AG04450 (cell line): ENCODE measurements at regions not wholly inside any gene's neighbourhood (a gene's known extent, or its start where the extent isn't known, plus 50 kb on each side); places are given as distances from the start of the nearest gene placed in this dataset.
"Not testable (repeated sequence)": the region's sequence is repeated elsewhere in the genome, so short reads cannot be mapped to it uniquely, and the experiment has no call there.

Experiments used
- CTCF ChIA-PET: fragments of 300-600, 350-600 bp; formaldehyde crosslinking; extraction: SDS; loops from one replicate; lab custom pipeline; 2022; ENCODE audit warnings: antibody characterized with exemption, inconsistent platforms; lab: Charles Lee
- POLR2A ChIA-PET: fragments of 350-600 bp; formaldehyde crosslinking; extraction: SDS; loops from one replicate; lab custom pipeline; 2021; ENCODE audit warnings: antibody characterized with exemption, inconsistent platforms; lab: Yijun Ruan, JAX
- DNase-seq: peaks from one replicate; pipeline ENCODE4 v3.0.0-alpha.2; 2011; ENCODE audit warnings: low read depth, low spot score
- H3K27ac ChIP-seq: one replicate; pipeline ENCODE4 v1.5.1; 2012; ENCODE audit warnings: low read depth, low read length, control low read depth
- H3K27me3 ChIP-seq: one replicate; pipeline ENCODE4 v1.6.0; 2012; ENCODE audit warnings: low read length; ENCODE audit not compliant: control insufficient read depth, insufficient read depth
- H3K4me3 ChIP-seq: 2 replicates; pipeline ENCODE4 v1.5.1; 2011; ENCODE audit warnings: mild to moderate bottlenecking, low read depth, low read length, control low read depth
- H3K9me3 ChIP-seq: 2 replicates; pipeline ENCODE4 v1.5.1; 2012; ENCODE audit warnings: low read length; ENCODE audit not compliant: control insufficient read depth, insufficient read depth
- CTCF ChIP-seq: IDR thresholded peaks from 2 replicates; pipeline ENCODE4 v1.5.1; 2011; ENCODE audit warnings: low read depth, low read length, control low read depth, inconsistent platforms

GRCh38 chr17:68102318-68102758, 66.8 kb downstream of the KPNA2 start:
- Histone ChIP-seq H3K27me3 (no peaks in the 10 kb centered on the region), H3K9me3 (peaks cover 4% of the 10 kb centered on the region; the same call in 1 of the 2 replicates), H3K4me3 (peak overlapping the region; percentile 71), H3K27ac (no peak overlapping the region)
- DNase-seq = no peak
- no peak for TF ChIP-seq CTCF
- POLR2A ChIA-PET = interaction anchor here (0.7 kb wide), 1 partner anchor 27 kb away, joined by 3 read pairs; no protein-coding TSS in a partner anchor
- CTCF ChIA-PET = no interaction called here

- CTCF ChIA-PET = no interaction called here
- Histone ChIP-seq H3K27ac (no peak overlapping the region), H3K4me3 (peak overlapping the region; percentile 71), H3K27me3 (no peaks in the 10 kb centered on the region), H3K9me3 (peaks cover 4% of the 10 kb centered on the region; the same call in 1 of the 2 replicates)
- POLR2A ChIA-PET = no interaction called here
- DNase-seq = no peak
- TF ChIP-seq CTCF = no peak
These were observed 67.6 kb downstream of the KPNA2 start for GRCh38 chr17:68103148-68103547.

GRCh38 chr17:68106085-68106484, 70.5 kb downstream of the KPNA2 start:
- ChIA-PET POLR2A (no interaction called here), CTCF (no interaction called here)
- no peak overlapping the region for H3K4me3 ChIP-seq
- no peaks in the 10 kb centered on the region for H3K27me3 ChIP-seq
- H3K27ac ChIP-seq = no peak overlapping the region
- H3K9me3 ChIP-seq = peaks cover 3% of the 10 kb centered on the region; the same call in 1 of the 2 replicates
- DNase-seq = no peak
- no peak for TF ChIP-seq CTCF

GRCh38 chr17:68107373-68107772, 71.8 kb downstream of the KPNA2 start:
- Histone ChIP-seq H3K27ac (no peak overlapping the region), H3K9me3 (peaks cover 3% of the 10 kb centered on the region; the same call in 1 of the 2 replicates), H3K27me3 (no peaks in the 10 kb centered on the region), H3K4me3 (no peak overlapping the region)
- CTCF ChIA-PET = interaction anchor here (0.9 kb wide), 1 partner anchor 98 kb away, joined by 3 read pairs; no protein-coding TSS in a partner anchor
- TF ChIP-seq CTCF = no peak
- DNase-seq = no peak
- POLR2A ChIA-PET = no interaction called here

GRCh38 chr17:68108313-68109000, 72.9 kb downstream of the KPNA2 start:
- CTCF ChIA-PET = no interaction called here
- POLR2A ChIA-PET = no interaction called here

GRCh38 chr17:68109404-68109803, 73.9 kb downstream of the KPNA2 start:
- POLR2A ChIA-PET, H3K27ac ChIP-seq, H3K4me3 ChIP-seq, DNase-seq, H3K9me3 ChIP-seq, H3K27me3 ChIP-seq: not testable (repeated sequence)
- CTCF ChIA-PET = interaction anchor here (0.7 kb wide), 1 partner anchor 290 kb away, joined by 4 read pairs; no protein-coding TSS in a partner anchor

More at GRCh38 chr17:68108313-68109000, 72.9 kb downstream of the KPNA2 start:
- Histone ChIP-seq H3K9me3 (peaks cover 3% of the 10 kb centered on the region; the same call in 1 of the 2 replicates), H3K4me3 (no peak overlapping the region), H3K27me3 (no peaks in the 10 kb centered on the region), H3K27ac (no peak overlapping the region)
- no peak for TF ChIP-seq CTCF
- DNase-seq = no peak

GRCh38 chr17:68116211-68116610, 80.7 kb downstream of the KPNA2 start:
- POLR2A ChIA-PET, DNase-seq, H3K4me3 ChIP-seq: not testable (repeated sequence)

More at GRCh38 chr17:68116211-68116610, 80.7 kb downstream of the KPNA2 start:
- CTCF ChIA-PET, H3K9me3 ChIP-seq, H3K27me3 ChIP-seq, H3K27ac ChIP-seq: not testable (repeated sequence)
